ENCODE measurements at regions not wholly inside any gene's neighbourhood (a gene's known extent, or its start where the extent isn't known, plus 50 kb on each side); places are given as distances from the start of the nearest gene placed in this dataset.

- Histone ChIP-seq H3K36me3 (ENCODE audit: insufficient read depth, low read length) (no peaks in the 10 kb centered on the region), H3K27ac (no peak overlapping the region), H3K9ac (ENCODE audit: insufficient read length) (no peak overlapping the region), H3K4me3 (no peak overlapping the region), H3K9me3 (ENCODE audit: low read depth, low read length) (no peaks in the 10 kb centered on the region)
- TF ChIP-seq EZH2 (IDR thresholded peaks at IDR 0.05) (no peak), FOXP2 (optimal IDR thresholded peaks at IDR 0.05; ENCODE audit: control extremely low read depth, extremely low read length, insufficient read depth) (no peak), POLR2AphosphoS5 (IDR thresholded peaks at IDR 0.05; ENCODE audit: borderline replicate concordance, low read depth, low read length) (no peak)
- no peak for DNase-seq (ENCODE audit: low read depth, low spot score)
Measured at GRCh38 chr1:116454940-116455339, 81.9 kb downstream of the ATP1A1 start.

DNA sequence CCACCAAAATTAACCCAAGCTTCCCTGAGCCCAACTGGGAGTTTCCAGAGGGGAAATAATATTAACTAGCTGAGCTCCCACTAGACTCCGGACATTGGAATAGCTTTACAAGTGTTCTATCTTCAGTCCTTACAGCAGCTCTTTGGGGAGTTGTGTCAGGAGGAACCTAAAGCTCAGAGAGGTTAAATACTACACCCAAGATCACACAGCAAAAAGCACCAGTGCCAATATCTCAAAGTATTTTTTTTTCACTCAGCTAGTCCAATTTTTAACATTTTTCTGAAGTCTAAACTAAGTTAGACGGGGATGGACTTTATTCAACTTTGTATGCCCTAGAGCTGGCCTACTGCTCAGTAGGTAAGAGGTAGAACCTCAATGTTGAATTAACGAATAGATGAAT lies 82.5 kb downstream of the ATP1A1 start:
- no peaks in the 10 kb centered on the region for H3K9me3 ChIP-seq (ENCODE audit: low read depth, low read length)
- no peak overlapping the region for H3K9ac ChIP-seq (ENCODE audit: insufficient read length)
- no peak for DNase-seq (ENCODE audit: low read depth, low spot score)
- H3K36me3 ChIP-seq (ENCODE audit: insufficient read depth, low read length) = no peaks in the 10 kb centered on the region
- H3K27ac ChIP-seq = no peak overlapping the region
- TF ChIP-seq FOXP2 (optimal IDR thresholded peaks at IDR 0.05; ENCODE audit: control extremely low read depth, extremely low read length, insufficient read depth) = no peak
- TF ChIP-seq EZH2 (IDR thresholded peaks at IDR 0.05) = no peak
- TF ChIP-seq POLR2AphosphoS5 (IDR thresholded peaks at IDR 0.05; ENCODE audit: borderline replicate concordance, low read depth, low read length) = no peak
- no peak overlapping the region for H3K4me3 ChIP-seq

DNA sequence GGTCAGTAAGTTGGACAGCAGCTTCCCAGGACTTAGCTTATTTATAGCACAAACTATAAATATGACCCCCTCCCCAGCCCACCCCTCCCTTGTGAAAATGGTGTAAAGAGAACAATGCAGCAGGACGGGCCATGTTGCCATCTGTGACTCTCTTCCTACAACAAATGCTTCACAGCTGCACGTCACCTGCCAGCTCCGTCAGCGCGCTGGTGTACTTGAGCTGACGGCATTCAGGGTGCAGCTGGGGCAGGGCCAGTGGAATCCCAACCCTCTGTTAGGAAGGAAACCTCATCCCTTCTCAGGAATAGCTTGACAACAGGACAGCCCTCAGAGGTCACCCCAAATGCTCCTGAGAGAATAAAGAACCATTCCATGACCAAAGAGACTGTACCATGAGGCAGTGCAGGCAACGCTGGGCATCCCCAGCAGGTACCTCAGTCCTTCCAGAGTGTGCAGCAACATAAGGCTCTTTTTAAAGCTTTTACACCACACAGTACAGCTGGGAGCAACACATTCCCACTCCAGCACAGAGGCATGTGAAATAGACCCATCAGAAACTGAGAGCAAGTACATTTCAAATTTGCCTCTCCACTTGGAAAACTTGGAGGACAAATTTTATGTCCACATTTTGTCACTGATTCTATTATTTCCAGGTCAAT lies 85.0 kb downstream of the ATP1A1 start:
- DNase-seq (ENCODE audit: low read depth, low spot score) = no peak
- no peak overlapping the region for H3K4me3 ChIP-seq
- H3K9ac ChIP-seq (ENCODE audit: insufficient read length) = no peak overlapping the region
- TF ChIP-seq FOXP2 (optimal IDR thresholded peaks at IDR 0.05; ENCODE audit: control extremely low read depth, extremely low read length, insufficient read depth) = no peak
- TF ChIP-seq POLR2AphosphoS5 (IDR thresholded peaks at IDR 0.05; ENCODE audit: borderline replicate concordance, low read depth, low read length) = no peak
- TF ChIP-seq EZH2 (IDR thresholded peaks at IDR 0.05) = no peak
- no peaks in the 10 kb centered on the region for H3K36me3 ChIP-seq (ENCODE audit: insufficient read depth, low read length)
- no peak overlapping the region for H3K27ac ChIP-seq
- no peaks in the 10 kb centered on the region for H3K9me3 ChIP-seq (ENCODE audit: low read depth, low read length)

DNA sequence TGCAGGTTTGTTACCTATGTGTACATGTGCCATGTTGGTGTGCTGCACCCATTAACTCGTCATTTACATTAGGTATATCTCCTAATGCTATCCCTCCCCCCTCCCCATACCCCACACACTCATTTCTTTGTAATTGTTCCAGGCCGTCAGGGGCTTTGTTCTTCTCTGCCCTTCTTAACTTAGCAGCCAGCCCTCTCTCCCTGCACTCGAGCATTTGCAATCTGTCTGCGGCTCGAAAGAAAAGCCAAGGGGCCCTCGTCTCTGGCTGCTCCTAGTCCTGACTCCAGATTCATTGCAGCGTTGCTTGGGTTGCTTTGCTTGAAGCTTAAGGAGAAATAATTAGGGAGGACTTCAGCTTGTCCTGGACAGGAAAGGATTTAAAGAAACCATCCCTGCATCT lies 85.7 kb downstream of the ATP1A1 start:
- Histone ChIP-seq H3K36me3 (ENCODE audit: insufficient read depth, low read length) (no peaks in the 10 kb centered on the region), H3K27ac (no peak overlapping the region), H3K4me3 (no peak overlapping the region), H3K9ac (ENCODE audit: insufficient read length) (no peak overlapping the region), H3K9me3 (ENCODE audit: low read depth, low read length) (no peaks in the 10 kb centered on the region)
- TF ChIP-seq FOXP2 (optimal IDR thresholded peaks at IDR 0.05; ENCODE audit: control extremely low read depth, extremely low read length, insufficient read depth) (no peak), POLR2AphosphoS5 (IDR thresholded peaks at IDR 0.05; ENCODE audit: borderline replicate concordance, low read depth, low read length) (no peak), EZH2 (IDR thresholded peaks at IDR 0.05) (no peak)
- no peak for DNase-seq (ENCODE audit: low read depth, low spot score)

GRCh38 chr1:116460261-116460660 lies 87.2 kb downstream of the ATP1A1 start:
- no peaks in the 10 kb centered on the region for H3K9me3 ChIP-seq (ENCODE audit: low read depth, low read length)
- H3K27ac ChIP-seq = no peak overlapping the region
- H3K36me3 ChIP-seq (ENCODE audit: insufficient read depth, low read length) = no peaks in the 10 kb centered on the region
- H3K9ac ChIP-seq (ENCODE audit: insufficient read length) = no peak overlapping the region
- TF ChIP-seq FOXP2 (optimal IDR thresholded peaks at IDR 0.05; ENCODE audit: control extremely low read depth, extremely low read length, insufficient read depth) = no peak
- TF ChIP-seq POLR2AphosphoS5 (IDR thresholded peaks at IDR 0.05; ENCODE audit: borderline replicate concordance, low read depth, low read length) = no peak
- no peak for TF ChIP-seq EZH2 (IDR thresholded peaks at IDR 0.05)
- no peak overlapping the region for H3K4me3 ChIP-seq
- no peak for DNase-seq (ENCODE audit: low read depth, low spot score)

DNA sequence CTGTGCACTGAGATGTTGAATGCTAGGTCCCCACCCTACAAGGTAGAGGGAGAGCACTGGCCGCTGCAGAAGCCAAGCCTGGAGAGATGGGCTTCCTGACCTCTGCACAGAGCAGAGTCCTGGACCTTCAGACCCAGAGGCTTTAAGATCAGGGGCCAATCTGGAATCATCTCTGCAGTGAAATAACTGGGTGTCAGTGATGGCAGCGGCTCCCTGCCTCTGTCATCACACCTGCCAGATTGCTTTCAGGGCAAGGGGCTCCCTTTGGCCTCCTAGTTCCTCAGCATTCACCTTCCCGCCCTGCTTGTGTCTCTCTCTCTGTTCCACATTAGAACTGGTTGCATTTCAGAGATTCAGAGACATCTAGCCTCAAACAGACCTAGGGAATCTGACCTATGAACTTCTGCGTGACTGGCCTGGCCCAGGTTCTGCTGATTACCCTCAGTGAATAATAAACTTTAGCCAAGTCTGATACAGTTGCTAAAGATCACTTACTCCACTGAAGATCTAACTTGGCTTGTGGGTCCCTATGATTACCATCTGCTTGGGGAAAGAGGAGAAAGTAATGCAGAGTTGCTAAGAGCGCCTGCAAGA lies 87.8 kb downstream of the ATP1A1 start:
- H3K4me3 ChIP-seq = no peak overlapping the region
- no peaks in the 10 kb centered on the region for H3K36me3 ChIP-seq (ENCODE audit: insufficient read depth, low read length)
- H3K9ac ChIP-seq (ENCODE audit: insufficient read length) = no peak overlapping the region
- DNase-seq (ENCODE audit: low read depth, low spot score) = no peak
- no peaks in the 10 kb centered on the region for H3K9me3 ChIP-seq (ENCODE audit: low read depth, low read length)
- no peak for TF ChIP-seq POLR2AphosphoS5 (IDR thresholded peaks at IDR 0.05; ENCODE audit: borderline replicate concordance, low read depth, low read length)
- no peak for TF ChIP-seq FOXP2 (optimal IDR thresholded peaks at IDR 0.05; ENCODE audit: control extremely low read depth, extremely low read length, insufficient read depth)
- no peak for TF ChIP-seq EZH2 (IDR thresholded peaks at IDR 0.05)
- H3K27ac ChIP-seq = no peak overlapping the region

DNA sequence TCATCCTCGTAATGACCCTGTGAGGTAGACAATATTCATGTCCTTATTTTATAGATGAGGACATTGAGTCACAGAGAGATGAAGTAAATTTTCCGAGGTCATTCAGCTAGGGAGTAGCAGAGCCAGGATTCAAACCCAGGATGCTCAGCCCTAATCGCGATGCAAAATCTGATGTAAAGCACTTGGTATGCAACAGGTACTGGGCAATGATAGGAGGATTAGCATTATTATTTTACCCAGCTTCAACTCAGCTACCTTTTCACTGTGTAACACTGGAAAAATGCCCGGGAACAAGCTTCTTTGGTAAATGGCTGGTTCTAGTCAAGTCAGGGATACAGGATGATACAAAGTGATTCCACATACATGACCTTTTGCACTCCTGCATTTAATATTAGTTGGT lies 88.7 kb downstream of the ATP1A1 start:
- TF ChIP-seq EZH2 (IDR thresholded peaks at IDR 0.05) = no peak
- no peak for TF ChIP-seq FOXP2 (optimal IDR thresholded peaks at IDR 0.05; ENCODE audit: control extremely low read depth, extremely low read length, insufficient read depth)
- no peak for TF ChIP-seq POLR2AphosphoS5 (IDR thresholded peaks at IDR 0.05; ENCODE audit: borderline replicate concordance, low read depth, low read length)

DNA sequence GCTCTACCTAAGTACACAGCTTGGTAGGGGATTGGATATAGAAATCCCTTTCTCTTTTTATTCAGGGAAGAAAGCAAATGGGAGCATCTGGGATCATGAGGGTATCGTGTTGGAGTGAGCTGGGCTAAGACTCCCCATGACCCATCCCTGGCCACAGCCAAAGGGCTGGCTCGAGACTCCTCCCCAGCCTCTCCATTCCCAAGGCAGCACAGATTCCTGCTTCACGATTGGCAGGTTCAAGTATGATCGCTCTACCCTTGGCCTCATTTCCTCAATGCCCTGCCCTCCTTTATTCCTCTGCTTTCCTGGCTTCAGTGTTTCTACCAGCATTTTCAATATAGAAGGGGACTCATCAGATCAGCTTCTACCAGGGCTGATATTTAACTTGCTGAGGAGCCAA lies 89.7 kb downstream of the ATP1A1 start:
- no peak overlapping the region for H3K4me3 ChIP-seq
- H3K27ac ChIP-seq = no peak overlapping the region
- no peaks in the 10 kb centered on the region for H3K36me3 ChIP-seq (ENCODE audit: insufficient read depth, low read length)
- DNase-seq (ENCODE audit: low read depth, low spot score) = no peak
- no peaks in the 10 kb centered on the region for H3K9me3 ChIP-seq (ENCODE audit: low read depth, low read length)
- no peak for TF ChIP-seq EZH2 (IDR thresholded peaks at IDR 0.05)
- no peak for TF ChIP-seq POLR2AphosphoS5 (IDR thresholded peaks at IDR 0.05; ENCODE audit: borderline replicate concordance, low read depth, low read length)
- no peak for TF ChIP-seq FOXP2 (optimal IDR thresholded peaks at IDR 0.05; ENCODE audit: control extremely low read depth, extremely low read length, insufficient read depth)
- H3K9ac ChIP-seq (ENCODE audit: insufficient read length) = no peak overlapping the region

More for the DNA sequence above, 88.7 kb downstream of the ATP1A1 start:
- no peak overlapping the region for H3K4me3 ChIP-seq
- no peak overlapping the region for H3K27ac ChIP-seq
- no peaks in the 10 kb centered on the region for H3K36me3 ChIP-seq (ENCODE audit: insufficient read depth, low read length)
- no peaks in the 10 kb centered on the region for H3K9me3 ChIP-seq (ENCODE audit: low read depth, low read length)
- DNase-seq (ENCODE audit: low read depth, low spot score) = no peak
- no peak overlapping the region for H3K9ac ChIP-seq (ENCODE audit: insufficient read length)

Data from SK-N-MC (cell line).